Loucy (cell line): ENCODE measurements at regions not wholly inside any gene's neighbourhood (a gene's known extent, or its start where the extent isn't known, plus 50 kb on each side); places are given as distances from the start of the nearest gene placed in this dataset.

Experiments used
- CTCF ChIP-seq: fragments of 200-600 bp; sonication (generic); conservative IDR thresholded peaks from 2 replicates; pipeline ENCODE4 v1.5.1; 2014; ENCODE audit warnings: mild to moderate bottlenecking, antibody characterized with exemption, low read length
- EZH2phosphoT487 ChIP-seq: fragments of 200-600 bp; IDR thresholded peaks from 2 replicates; pipeline ENCODE4 v1.6.1; 2018; ENCODE audit warnings: antibody characterized with exemption, mild to moderate bottlenecking, moderate library complexity, borderline replicate concordance

DNA sequence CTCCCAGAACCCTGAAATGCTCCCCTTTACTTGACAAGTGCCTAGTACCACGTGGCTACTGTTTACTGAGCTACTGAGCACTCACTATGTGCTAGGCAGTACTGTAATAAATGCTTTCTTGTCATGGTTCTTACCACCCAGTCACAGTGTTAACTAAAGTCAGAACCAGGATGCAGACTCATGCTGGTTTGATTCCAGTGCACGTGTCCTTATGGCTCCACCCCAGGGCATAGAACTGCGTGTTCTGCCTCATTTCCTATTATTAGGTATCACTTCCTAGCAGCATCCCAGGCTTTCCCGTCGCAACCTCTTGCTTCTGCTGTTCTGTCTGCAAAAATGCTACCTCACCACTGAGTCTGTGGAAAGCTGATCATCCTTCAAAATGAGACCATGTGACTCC is 71.7 kb upstream of the DOCK1 start:
- no peak for TF ChIP-seq CTCF
- no peak for TF ChIP-seq EZH2phosphoT487
